UCSD-AML1 (cell line): ENCODE measurements at regions not wholly inside any gene's neighbourhood (a gene's known extent, or its start where the extent isn't known, plus 50 kb on each side); places are given as distances from the start of the nearest gene placed in this dataset.

Experiments
- DNase-seq: peaks from one replicate; lab custom pipeline; 2025; ENCODE audit not compliant: unreplicated experiment; lab: John Stamatoyannopoulos, UW

GRCh38 chr9:1658661-1659362 lies 356.3 kb upstream of the SMARCA2 start:
- DNase-seq, result no peak

GRCh38 chr9:1659363-1659690 lies 355.8 kb upstream of the SMARCA2 start:
- no peak for DNase-seq

GRCh38 chr9:1668441-1668840 lies 346.7 kb upstream of the SMARCA2 start:
- DNase-seq, result no peak

GRCh38 chr9:1673300-1673699 lies 341.8 kb upstream of the SMARCA2 start:
- no peak for DNase-seq

GRCh38 chr9:1676771-1677170 lies 338.4 kb upstream of the SMARCA2 start:
- DNase-seq, result no peak

- no peak for DNase-seq
These were observed 331.2 kb upstream of the SMARCA2 start for GRCh38 chr9:1683951-1684350.

- no peak for DNase-seq
These were observed 316.2 kb upstream of the SMARCA2 start for GRCh38 chr9:1698991-1699390.

- no peak for DNase-seq
These were observed 314.0 kb upstream of the SMARCA2 start for GRCh38 chr9:1701113-1701512.

- no peak for DNase-seq
These were observed 312.4 kb upstream of the SMARCA2 start for GRCh38 chr9:1702701-1703100.

- no peak for DNase-seq
These were observed 307.9 kb upstream of the SMARCA2 start for GRCh38 chr9:1707291-1707690.

GRCh38 chr9:1708219-1708618 lies 306.9 kb upstream of the SMARCA2 start:
- no peak for DNase-seq

GRCh38 chr9:1709347-1709746 lies 305.8 kb upstream of the SMARCA2 start:
- DNase-seq, result no peak

- no peak for DNase-seq
These were observed 302.2 kb upstream of the SMARCA2 start for GRCh38 chr9:1712861-1713450.

- DNase-seq, result no peak
These were observed 301.3 kb upstream of the SMARCA2 start for GRCh38 chr9:1713841-1714240.

- DNase-seq, result no peak
These were observed 297.3 kb upstream of the SMARCA2 start for GRCh38 chr9:1717882-1718281.

- no peak for DNase-seq
These were observed 296.3 kb upstream of the SMARCA2 start for GRCh38 chr9:1718836-1719235.

- no peak for DNase-seq
These were observed 294.0 kb upstream of the SMARCA2 start for GRCh38 chr9:1721196-1721595.

GRCh38 chr9:1722404-1722803 lies 292.7 kb upstream of the SMARCA2 start:
- DNase-seq, result no peak

- no peak for DNase-seq
These were observed 291.6 kb upstream of the SMARCA2 start for GRCh38 chr9:1723522-1724015.

GRCh38 chr9:1726993-1727759 lies 288.0 kb upstream of the SMARCA2 start:
- DNase-seq, result no peak

GRCh38 chr9:1729631-1730030 lies 285.5 kb upstream of the SMARCA2 start:
- no peak for DNase-seq

- DNase-seq, result no peak
These were observed 282.5 kb upstream of the SMARCA2 start for GRCh38 chr9:1732670-1733069.
